Activated B cell treated with CpG ODN at 0.5 μM for 24 hours (primary cell): ENCODE measurements at regions not wholly inside any gene's neighbourhood (a gene's known extent, or its start where the extent isn't known, plus 50 kb on each side); places are given as distances from the start of the nearest gene placed in this dataset.

Source experiments
- ATAC-seq: fragments of 200-7000 bp; cut with Tn5 transposase; one replicate; pipeline ENCODE4 v1.10.0; 2021; ENCODE audit warnings: low read depth, mild to moderate bottlenecking, moderate library complexity
- CTCF ChIA-PET: fragments of 350-600 bp; sonication (Branson Sonifier 250); formaldehyde crosslinking; loops from one replicate; lab custom pipeline; 2021; ENCODE audit warnings: antibody characterized with exemption; lab: Charles Lee
- POLR2A ChIA-PET: fragments of 350-600 bp; sonication (Branson Sonifier 250); formaldehyde crosslinking; loops from one replicate; lab custom pipeline; 2021; ENCODE audit warnings: antibody characterized with exemption; lab: Charles Lee
- DNase-seq: peaks from one replicate; pipeline ENCODE4 v3.0.0; 2022
- H3K27ac Mint-ChIP-seq: one replicate; pipeline ENCODE4 v1.8.0; 2020; ENCODE audit warnings: mixed read lengths
- H3K27me3 Mint-ChIP-seq: one replicate; pipeline ENCODE4 v1.8.0; 2021; ENCODE audit warnings: mixed read lengths
- H3K36me3 Mint-ChIP-seq: one replicate; pipeline ENCODE4 v1.8.0; 2021; ENCODE audit warnings: low read depth, mixed read lengths
- H3K4me1 Mint-ChIP-seq: one replicate; pipeline ENCODE4 v1.8.0; 2021; ENCODE audit warnings: mixed read lengths
- H3K4me3 Mint-ChIP-seq: one replicate; pipeline ENCODE4 v1.8.0; 2020; ENCODE audit warnings: mild to moderate bottlenecking, mixed read lengths
- H3K9me3 Mint-ChIP-seq: one replicate; pipeline ENCODE4 v1.8.0; 2020; ENCODE audit warnings: mixed read lengths
- intact Hi-C: fragments of 100-400 bp; cut with micrococcal nuclease; formaldehyde crosslinking; loops from one replicate; pipeline ENCODE4 v1.15.1; 2024
- TF ChIP-seq, protein P1 (sequence below): fragments of 200-600 bp; IDR thresholded peaks from one replicate; pipeline ENCODE4 v1.8.0; 2022; ENCODE audit warnings: antibody characterized with exemption, mild to moderate bottlenecking

DNA sequence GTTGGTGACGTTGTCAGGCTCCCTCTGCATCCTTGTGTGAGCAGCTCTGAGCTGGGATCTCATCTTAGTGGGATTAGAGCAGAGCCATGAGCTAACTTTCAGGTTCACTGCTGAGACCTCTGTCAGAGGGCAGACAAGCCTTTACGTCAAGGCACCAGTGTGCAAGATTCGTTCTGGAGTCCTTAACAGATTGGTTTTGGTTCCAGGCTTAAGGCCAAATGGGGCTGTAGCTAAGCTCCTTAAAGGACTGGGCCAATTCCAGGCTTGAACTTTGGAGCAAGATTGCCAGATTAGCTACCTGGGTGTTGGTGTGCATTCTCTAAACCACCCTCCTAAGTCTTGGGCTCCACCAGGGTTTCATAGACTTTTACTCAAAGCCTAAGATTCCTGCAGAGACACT is 52.6 kb upstream of the PDC start:
- Mint-ChIP-seq H3K36me3 (peaks cover 17% of the 10 kb centered on the region), H3K27ac (no peak overlapping the region), H3K4me3 (no peak overlapping the region), H3K4me1 (peaks cover 24% of the 10 kb centered on the region), H3K9me3 (peaks cover 13% of the 10 kb centered on the region), H3K27me3 (no peaks in the 10 kb centered on the region)
- ATAC-seq (no peak), DNase-seq (no peak)
- TF ChIP-seq, protein P1, sequence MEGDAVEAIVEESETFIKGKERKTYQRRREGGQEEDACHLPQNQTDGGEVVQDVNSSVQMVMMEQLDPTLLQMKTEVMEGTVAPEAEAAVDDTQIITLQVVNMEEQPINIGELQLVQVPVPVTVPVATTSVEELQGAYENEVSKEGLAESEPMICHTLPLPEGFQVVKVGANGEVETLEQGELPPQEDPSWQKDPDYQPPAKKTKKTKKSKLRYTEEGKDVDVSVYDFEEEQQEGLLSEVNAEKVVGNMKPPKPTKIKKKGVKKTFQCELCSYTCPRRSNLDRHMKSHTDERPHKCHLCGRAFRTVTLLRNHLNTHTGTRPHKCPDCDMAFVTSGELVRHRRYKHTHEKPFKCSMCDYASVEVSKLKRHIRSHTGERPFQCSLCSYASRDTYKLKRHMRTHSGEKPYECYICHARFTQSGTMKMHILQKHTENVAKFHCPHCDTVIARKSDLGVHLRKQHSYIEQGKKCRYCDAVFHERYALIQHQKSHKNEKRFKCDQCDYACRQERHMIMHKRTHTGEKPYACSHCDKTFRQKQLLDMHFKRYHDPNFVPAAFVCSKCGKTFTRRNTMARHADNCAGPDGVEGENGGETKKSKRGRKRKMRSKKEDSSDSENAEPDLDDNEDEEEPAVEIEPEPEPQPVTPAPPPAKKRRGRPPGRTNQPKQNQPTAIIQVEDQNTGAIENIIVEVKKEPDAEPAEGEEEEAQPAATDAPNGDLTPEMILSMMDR = no peak
- POLR2A ChIA-PET = interaction anchor here (1.3 kb wide), 1 partner anchor 139 kb away, joined by 3 read pairs; the partner anchor contains the start of gene TPR
- CTCF ChIA-PET = no interaction called here
- intact Hi-C loops = no loop called here

DNA sequence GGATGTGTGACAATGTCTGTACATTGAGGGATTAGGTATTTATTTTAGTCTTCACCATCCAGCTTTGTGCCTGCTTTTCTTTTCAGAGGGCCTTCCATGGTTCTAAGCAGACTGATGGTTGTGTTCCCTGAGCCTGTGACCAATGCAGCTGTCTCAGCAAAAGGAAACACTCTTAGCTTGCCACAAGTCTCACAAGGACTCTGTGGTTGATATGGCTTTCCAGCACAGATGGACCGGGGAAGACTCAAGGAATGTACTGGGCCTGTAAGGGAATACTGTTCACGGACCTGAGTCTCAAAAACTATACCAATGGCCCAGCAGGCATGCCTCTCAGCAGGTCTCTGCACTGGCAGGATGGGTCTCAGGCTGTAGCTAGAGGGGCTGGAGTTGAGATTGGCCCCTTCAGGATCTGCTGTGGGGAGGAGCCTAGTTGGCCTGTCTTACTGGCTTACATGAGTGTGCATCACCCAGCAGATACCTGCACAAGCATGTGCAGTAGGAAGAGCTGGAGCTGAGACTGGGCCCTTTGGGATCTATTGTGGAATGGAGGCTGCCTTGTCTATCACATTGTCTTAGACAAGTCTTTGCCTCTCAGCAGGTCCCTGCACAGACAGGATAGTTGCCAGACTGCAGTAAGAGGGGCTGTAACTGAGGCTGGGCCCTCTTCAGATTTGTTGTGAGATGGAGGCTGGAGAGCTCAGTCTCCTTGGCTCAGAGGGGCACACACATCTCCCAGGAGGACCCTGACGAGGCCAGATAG is 52.0 kb upstream of the PDC start:
- ATAC-seq (no peak), DNase-seq (no peak)
- ChIA-PET CTCF (no interaction called here), POLR2A (interaction anchor here (0.6 to 1.3 kb wide), 2 partner anchors 98 to 138 kb away, joined by 3 to 5 read pairs; partner anchors contain the start of gene TPR)
- H3K36me3 Mint-ChIP-seq = peaks cover 17% of the 10 kb centered on the region
- H3K27me3 Mint-ChIP-seq = no peaks in the 10 kb centered on the region
- intact Hi-C loops = no loop called here
- no peak overlapping the region for H3K27ac Mint-ChIP-seq
- no peak overlapping the region for H3K4me3 Mint-ChIP-seq
- H3K9me3 Mint-ChIP-seq = peaks cover 15% of the 10 kb centered on the region
- TF ChIP-seq, protein P1 = no peak
- H3K4me1 Mint-ChIP-seq = peaks cover 23% of the 10 kb centered on the region

GRCh38 chr1:186511761-186512637 is 51.1 kb upstream of the PDC start:
- Mint-ChIP-seq H3K36me3 (peaks cover 17% of the 10 kb centered on the region), H3K4me3 (peak overlapping the region; percentile 48), H3K27me3 (no peaks in the 10 kb centered on the region), H3K4me1 (peaks cover 23% of the 10 kb centered on the region), H3K27ac (peak overlapping the region; percentile 47), H3K9me3 (peaks cover 16% of the 10 kb centered on the region)
- POLR2A ChIA-PET = interaction anchor here (1.1 kb wide), 1 partner anchor 9 kb away, joined by 3 read pairs; no protein-coding TSS in a partner anchor
- peak; percentile 60 for ATAC-seq
- intact Hi-C loops = no loop called here
- CTCF ChIA-PET = no interaction called here
- peak; percentile 16 for DNase-seq
- TF ChIP-seq, protein P1 = no peak
